NCI-H2227 (cell line): ENCODE measurements at regions not wholly inside any gene's neighbourhood (a gene's known extent, or its start where the extent isn't known, plus 50 kb on each side); places are given as distances from the start of the nearest gene placed in this dataset.

Experiments used
- DNase-seq: peaks from one replicate; lab custom pipeline; 2025; ENCODE audit not compliant: unreplicated experiment; lab: John Stamatoyannopoulos, UW

GRCh38 chr13:63651394-63651793, 2235.7 kb upstream of the PCDH20 start:
- no peak for DNase-seq

GRCh38 chr13:63643543-63643942, 2227.9 kb upstream of the PCDH20 start:
- DNase-seq = no peak

- DNase-seq = peak; percentile 9
Measured at GRCh38 chr13:63636316-63636993, 2220.8 kb upstream of the PCDH20 start.

- DNase-seq = no peak
Measured at GRCh38 chr13:63632321-63632720, 2216.7 kb upstream of the PCDH20 start.

- DNase-seq = no peak
Measured at GRCh38 chr13:63631006-63631405, 2215.4 kb upstream of the PCDH20 start.

- DNase-seq = no peak
Measured at GRCh38 chr13:63629591-63629990, 2213.9 kb upstream of the PCDH20 start.

- DNase-seq = no peak
Measured at GRCh38 chr13:63628310-63628709, 2212.7 kb upstream of the PCDH20 start.

GRCh38 chr13:63625869-63626268, 2210.2 kb upstream of the PCDH20 start:
- no peak for DNase-seq

GRCh38 chr13:63614874-63615612, 2199.4 kb upstream of the PCDH20 start:
- no peak for DNase-seq

- DNase-seq = no peak
Measured at GRCh38 chr13:63607153-63607552, 2191.5 kb upstream of the PCDH20 start.

GRCh38 chr13:63605962-63606361, 2190.3 kb upstream of the PCDH20 start:
- no peak for DNase-seq

- no peak for DNase-seq
Measured at GRCh38 chr13:63605403-63605802, 2189.8 kb upstream of the PCDH20 start.

GRCh38 chr13:63595811-63596210, 2180.2 kb upstream of the PCDH20 start:
- DNase-seq = no peak

- DNase-seq = no peak
Measured at GRCh38 chr13:63586467-63586866, 2170.8 kb upstream of the PCDH20 start.

- DNase-seq = no peak
Measured at GRCh38 chr13:63578796-63579195, 2163.1 kb upstream of the PCDH20 start.

- DNase-seq = no peak
Measured at GRCh38 chr13:63567031-63567430, 2151.4 kb upstream of the PCDH20 start.

- DNase-seq = no peak
Measured at GRCh38 chr13:63554157-63554556, 2138.5 kb upstream of the PCDH20 start.

GRCh38 chr13:63551731-63552130, 2136.1 kb upstream of the PCDH20 start:
- DNase-seq = no peak

- DNase-seq = no peak
Measured at GRCh38 chr13:63546524-63546923, 2130.9 kb upstream of the PCDH20 start.

- no peak for DNase-seq
Measured at GRCh38 chr13:63542770-63543169, 2127.1 kb upstream of the PCDH20 start.

GRCh38 chr13:63541336-63541735, 2125.7 kb upstream of the PCDH20 start:
- no peak for DNase-seq

GRCh38 chr13:63540061-63540460, 2124.4 kb upstream of the PCDH20 start:
- DNase-seq = no peak

- peak; percentile 11 for DNase-seq
Measured at GRCh38 chr13:63517371-63517770, 2101.7 kb upstream of the PCDH20 start.
